Ishikawa (cell line): ENCODE measurements at regions not wholly inside any gene's neighbourhood (a gene's known extent, or its start where the extent isn't known, plus 50 kb on each side); places are given as distances from the start of the nearest gene placed in this dataset.

Experiments used
- CEBPB ChIP-seq: IDR thresholded peaks from 2 replicates; pipeline ENCODE4 v1.6.1; 2012
- CREB1 ChIP-seq: IDR thresholded peaks from 2 replicates; pipeline ENCODE4 v1.6.1; 2012; ENCODE audit warnings: low read depth
- EGR1 ChIP-seq: IDR thresholded peaks from 2 replicates; pipeline ENCODE4 v1.6.1; 2012
- EP300 ChIP-seq: IDR thresholded peaks from 2 replicates; pipeline ENCODE4 v1.6.1; 2012; ENCODE audit warnings: borderline replicate concordance
- FOXM1 ChIP-seq: IDR thresholded peaks from 2 replicates; pipeline ENCODE4 v1.6.1; 2012; ENCODE audit warnings: low read depth, borderline replicate concordance
- NFIC ChIP-seq: IDR thresholded peaks from 2 replicates; pipeline ENCODE4 v1.6.1; 2012
- RAD21 ChIP-seq: IDR thresholded peaks from 2 replicates; pipeline ENCODE4 v1.6.1; 2012; ENCODE audit warnings: low read depth
- TAF1 ChIP-seq: IDR thresholded peaks from 2 replicates; pipeline ENCODE4 v1.6.1; 2012; ENCODE audit warnings: low read depth, mild to moderate bottlenecking
- TCF12 ChIP-seq: IDR thresholded peaks from 2 replicates; pipeline ENCODE4 v1.6.1; 2012; ENCODE audit warnings: low read depth
- TEAD4 ChIP-seq: IDR thresholded peaks from 2 replicates; pipeline ENCODE4 v1.6.1; 2012
- YY1 ChIP-seq: IDR thresholded peaks from 2 replicates; pipeline ENCODE4 v1.6.1; 2012; ENCODE audit warnings: low read depth
- ZBTB7A ChIP-seq: IDR thresholded peaks from 2 replicates; pipeline ENCODE4 v1.6.1; 2012; ENCODE audit warnings: low read depth
- TF ChIP-seq, protein P1 (sequence below): IDR thresholded peaks from 2 replicates; pipeline ENCODE4 v1.6.1; 2012
- TF ChIP-seq, protein P2 (sequence below): IDR thresholded peaks from 2 replicates; pipeline ENCODE4 v1.6.1; 2012
- TF ChIP-seq, protein P3 (sequence below): IDR thresholded peaks from 2 replicates; pipeline ENCODE4 v1.6.1; 2012; ENCODE audit warnings: low read depth, mild to moderate bottlenecking

DNA sequence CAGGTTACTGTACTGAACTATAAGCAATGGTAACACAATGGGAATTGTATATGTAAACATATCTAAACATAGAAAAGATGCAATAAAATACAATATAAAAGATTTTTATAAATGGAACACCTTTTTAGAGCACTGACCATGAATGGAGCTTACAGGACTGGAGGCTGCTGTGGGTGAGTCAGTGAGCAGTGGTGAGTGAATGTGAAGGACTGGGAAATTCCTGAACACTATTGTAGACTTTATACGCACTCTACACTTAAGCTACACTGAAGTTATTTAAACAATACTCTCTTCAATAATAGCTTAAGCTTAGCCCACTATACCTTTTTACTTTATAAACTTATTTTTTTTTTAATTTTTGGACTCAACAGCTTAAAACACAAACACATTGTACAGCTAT, 313.5 kb downstream of the KCNC2 start:
- TF ChIP-seq FOXM1 = no peak

- TF ChIP-seq TCF12 (no peak), RAD21 (no peak), CREB1 (no peak), TAF1 (no peak), CEBPB (no peak), TEAD4 (no peak), EGR1 (no peak), EP300 (no peak), ZBTB7A (no peak), FOXM1 (no peak)
- TF ChIP-seq, protein P1, sequence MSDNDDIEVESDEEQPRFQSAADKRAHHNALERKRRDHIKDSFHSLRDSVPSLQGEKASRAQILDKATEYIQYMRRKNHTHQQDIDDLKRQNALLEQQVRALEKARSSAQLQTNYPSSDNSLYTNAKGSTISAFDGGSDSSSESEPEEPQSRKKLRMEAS = no peak
- TF ChIP-seq, protein P2, sequence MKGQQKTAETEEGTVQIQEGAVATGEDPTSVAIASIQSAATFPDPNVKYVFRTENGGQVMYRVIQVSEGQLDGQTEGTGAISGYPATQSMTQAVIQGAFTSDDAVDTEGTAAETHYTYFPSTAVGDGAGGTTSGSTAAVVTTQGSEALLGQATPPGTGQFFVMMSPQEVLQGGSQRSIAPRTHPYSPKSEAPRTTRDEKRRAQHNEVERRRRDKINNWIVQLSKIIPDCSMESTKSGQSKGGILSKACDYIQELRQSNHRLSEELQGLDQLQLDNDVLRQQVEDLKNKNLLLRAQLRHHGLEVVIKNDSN = no peak
Measured at GRCh38 chr12:74897425-74898211, 312.0 kb downstream of the KCNC2 start.

GRCh38 chr12:74899031-74899829, 310.4 kb downstream of the KCNC2 start:
- TF ChIP-seq CREB1 (no peak), FOXM1 (no peak), EP300 (no peak), RAD21 (no peak), CEBPB (no peak), TEAD4 (no peak), ZBTB7A (no peak), TAF1 (no peak), NFIC (no peak)
- TF ChIP-seq, protein P1 = no peak

- TF ChIP-seq EP300 (no peak), CEBPB (no peak), RAD21 (no peak), TEAD4 (no peak), CREB1 (no peak), ZBTB7A (no peak), TCF12 (no peak), NFIC (no peak)
- TF ChIP-seq, protein P1 = no peak
- TF ChIP-seq, protein P3, sequence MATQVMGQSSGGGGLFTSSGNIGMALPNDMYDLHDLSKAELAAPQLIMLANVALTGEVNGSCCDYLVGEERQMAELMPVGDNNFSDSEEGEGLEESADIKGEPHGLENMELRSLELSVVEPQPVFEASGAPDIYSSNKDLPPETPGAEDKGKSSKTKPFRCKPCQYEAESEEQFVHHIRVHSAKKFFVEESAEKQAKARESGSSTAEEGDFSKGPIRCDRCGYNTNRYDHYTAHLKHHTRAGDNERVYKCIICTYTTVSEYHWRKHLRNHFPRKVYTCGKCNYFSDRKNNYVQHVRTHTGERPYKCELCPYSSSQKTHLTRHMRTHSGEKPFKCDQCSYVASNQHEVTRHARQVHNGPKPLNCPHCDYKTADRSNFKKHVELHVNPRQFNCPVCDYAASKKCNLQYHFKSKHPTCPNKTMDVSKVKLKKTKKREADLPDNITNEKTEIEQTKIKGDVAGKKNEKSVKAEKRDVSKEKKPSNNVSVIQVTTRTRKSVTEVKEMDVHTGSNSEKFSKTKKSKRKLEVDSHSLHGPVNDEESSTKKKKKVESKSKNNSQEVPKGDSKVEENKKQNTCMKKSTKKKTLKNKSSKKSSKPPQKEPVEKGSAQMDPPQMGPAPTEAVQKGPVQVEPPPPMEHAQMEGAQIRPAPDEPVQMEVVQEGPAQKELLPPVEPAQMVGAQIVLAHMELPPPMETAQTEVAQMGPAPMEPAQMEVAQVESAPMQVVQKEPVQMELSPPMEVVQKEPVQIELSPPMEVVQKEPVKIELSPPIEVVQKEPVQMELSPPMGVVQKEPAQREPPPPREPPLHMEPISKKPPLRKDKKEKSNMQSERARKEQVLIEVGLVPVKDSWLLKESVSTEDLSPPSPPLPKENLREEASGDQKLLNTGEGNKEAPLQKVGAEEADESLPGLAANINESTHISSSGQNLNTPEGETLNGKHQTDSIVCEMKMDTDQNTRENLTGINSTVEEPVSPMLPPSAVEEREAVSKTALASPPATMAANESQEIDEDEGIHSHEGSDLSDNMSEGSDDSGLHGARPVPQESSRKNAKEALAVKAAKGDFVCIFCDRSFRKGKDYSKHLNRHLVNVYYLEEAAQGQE = no peak
- TF ChIP-seq, protein P2 = no peak
Measured at GRCh38 chr12:74900232-74900631, 309.4 kb downstream of the KCNC2 start.

DNA sequence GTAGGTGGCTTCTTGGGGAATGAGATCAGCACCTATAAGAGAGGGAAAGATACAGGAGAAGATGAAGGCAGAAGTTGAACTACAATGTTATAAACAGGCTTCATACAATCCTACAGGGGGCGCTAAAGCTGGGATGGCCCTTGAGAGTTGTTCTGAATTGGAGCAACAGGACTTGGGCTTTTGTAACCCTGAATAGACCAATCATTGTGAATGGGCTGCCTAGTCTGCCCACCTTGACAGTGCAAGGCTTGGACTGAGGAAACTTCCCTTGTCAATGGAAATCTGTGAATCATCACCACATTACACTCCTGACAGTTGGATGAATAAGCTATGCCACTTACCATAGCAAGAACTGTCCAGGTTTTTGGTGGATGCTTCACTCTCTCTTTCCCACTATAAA, 306.1 kb downstream of the KCNC2 start:
- no peak for TF ChIP-seq CEBPB
- peak; percentile 8; the same call in 1 of the 2 replicates for TF ChIP-seq RAD21
- TF ChIP-seq, protein P2 = no peak

- TF ChIP-seq CEBPB (no peak), EP300 (no peak), YY1 (no peak), CREB1 (no peak), TEAD4 (no peak), ZBTB7A (no peak), NFIC (no peak)
- TF ChIP-seq, protein P1 = no peak
Measured at GRCh38 chr12:74906224-74906623, 303.4 kb downstream of the KCNC2 start.
